Skin epidermis (tissue), 12 donors: ENCODE measurements at regions not wholly inside any gene's neighbourhood (a gene's known extent, or its start where the extent isn't known, plus 50 kb on each side); places are given as distances from the start of the nearest gene placed in this dataset.

ENCODE experiments used
- H3K27ac ChIP-seq, 21 experiments: fragments of 200-600 bp; sonication (generic) in 11 of 21; one replicate each; pipeline ENCODE4 v1.5.0; 2020; ENCODE audit warnings: mild to moderate bottlenecking in 3 of 21, inconsistent platforms in 2 of 21, moderate library complexity in 2 of 21
- H3K4me3 ChIP-seq, 7 experiments: fragments of 200-600 bp; sonication (generic) in 2 of 7; one replicate each; pipeline ENCODE4 v1.5.0; 2020; ENCODE audit warnings: inconsistent platforms in 2 of 7, mild to moderate bottlenecking in 2 of 7, moderate library complexity in 1 of 7

- Histone ChIP-seq H3K4me3 (no peak overlapping the region), H3K27ac (no peak overlapping the region)
Measured at GRCh38 chr10:128440513-128441160, 314.4 kb upstream of the MKI67 start.

GRCh38 chr10:128443925-128444518 lies 317.8 kb upstream of the MKI67 start:
- H3K4me3 ChIP-seq = no peak overlapping the region
- H3K27ac ChIP-seq = no peak overlapping the region

GRCh38 chr10:128448796-128449195 lies 322.6 kb upstream of the MKI67 start:
- H3K27ac ChIP-seq = no peak overlapping the region
- no peak overlapping the region for H3K4me3 ChIP-seq

GRCh38 chr10:128451879-128452278 lies 325.7 kb upstream of the MKI67 start:
- Histone ChIP-seq H3K27ac (no peak overlapping the region), H3K4me3 (no peak overlapping the region)

GRCh38 chr10:128456271-128456670 lies 330.0 kb upstream of the MKI67 start:
- no peak overlapping the region for H3K27ac ChIP-seq
- no peak overlapping the region for H3K4me3 ChIP-seq

GRCh38 chr10:128457136-128457535 lies 330.9 kb upstream of the MKI67 start:
- no peak overlapping the region for H3K27ac ChIP-seq
- H3K4me3 ChIP-seq = no peak overlapping the region

- Histone ChIP-seq H3K27ac (no peak overlapping the region), H3K4me3 (no peak overlapping the region)
Measured at GRCh38 chr10:128461991-128462390, 335.8 kb upstream of the MKI67 start.

- Histone ChIP-seq H3K4me3 (no peak overlapping the region), H3K27ac (no peak overlapping the region)
Measured at GRCh38 chr10:128462844-128463243, 336.6 kb upstream of the MKI67 start.

- H3K27ac ChIP-seq = no peak overlapping the region
- no peak overlapping the region for H3K4me3 ChIP-seq
Measured at GRCh38 chr10:128463991-128464760, 338.0 kb upstream of the MKI67 start.

GRCh38 chr10:128465697-128466096 lies 339.5 kb upstream of the MKI67 start:
- Histone ChIP-seq H3K27ac (no peak overlapping the region), H3K4me3 (no peak overlapping the region)

GRCh38 chr10:128466831-128467371 lies 340.7 kb upstream of the MKI67 start:
- Histone ChIP-seq H3K27ac (no peak overlapping the region), H3K4me3 (no peak overlapping the region)

GRCh38 chr10:128468462-128468861 lies 342.2 kb upstream of the MKI67 start:
- H3K4me3 ChIP-seq = no peak overlapping the region
- H3K27ac ChIP-seq = no peak overlapping the region

GRCh38 chr10:128469515-128469914 lies 343.3 kb upstream of the MKI67 start:
- Histone ChIP-seq H3K27ac (no peak overlapping the region), H3K4me3 (no peak overlapping the region)

- Histone ChIP-seq H3K27ac (no peak overlapping the region), H3K4me3 (no peak overlapping the region)
Measured at GRCh38 chr10:128470321-128470965, 344.2 kb upstream of the MKI67 start.

- H3K4me3 ChIP-seq = no peak overlapping the region
Measured at GRCh38 chr10:128471151-128471550, 344.9 kb upstream of the MKI67 start.

GRCh38 chr10:128472196-128472595 lies 346.0 kb upstream of the MKI67 start:
- H3K4me3 ChIP-seq = no peak overlapping the region

More at GRCh38 chr10:128471151-128471550, 344.9 kb upstream of the MKI67 start:
- H3K27ac ChIP-seq = no peak overlapping the region

GRCh38 chr10:128473396-128473795 lies 347.2 kb upstream of the MKI67 start:
- H3K4me3 ChIP-seq = no peak overlapping the region

More at GRCh38 chr10:128472196-128472595, 346.0 kb upstream of the MKI67 start:
- no peak overlapping the region for H3K27ac ChIP-seq

GRCh38 chr10:128473911-128474310 lies 347.7 kb upstream of the MKI67 start:
- Histone ChIP-seq H3K4me3 (no peak overlapping the region), H3K27ac (no peak overlapping the region)

More at GRCh38 chr10:128473396-128473795, 347.2 kb upstream of the MKI67 start:
- H3K27ac ChIP-seq = no peak overlapping the region

- H3K27ac ChIP-seq = no peak overlapping the region
Measured at GRCh38 chr10:128474571-128474970, 348.3 kb upstream of the MKI67 start.

GRCh38 chr10:128475686-128476367 lies 349.6 kb upstream of the MKI67 start:
- no peak overlapping the region for H3K27ac ChIP-seq
- H3K4me3 ChIP-seq = no peak overlapping the region

More at GRCh38 chr10:128474571-128474970, 348.3 kb upstream of the MKI67 start:
- H3K4me3 ChIP-seq = no peak overlapping the region
